HG03103 (cell line): ENCODE measurements at regions not wholly inside any gene's neighbourhood (a gene's known extent, or its start where the extent isn't known, plus 50 kb on each side); places are given as distances from the start of the nearest gene placed in this dataset.

Source experiments
- ATAC-seq: cut with Tn5 transposase; IDR thresholded peaks from one replicate; pipeline ENCODE4 v1.9.1; 2021; ENCODE audit warnings: low read depth; ENCODE audit not compliant: unreplicated experiment

DNA sequence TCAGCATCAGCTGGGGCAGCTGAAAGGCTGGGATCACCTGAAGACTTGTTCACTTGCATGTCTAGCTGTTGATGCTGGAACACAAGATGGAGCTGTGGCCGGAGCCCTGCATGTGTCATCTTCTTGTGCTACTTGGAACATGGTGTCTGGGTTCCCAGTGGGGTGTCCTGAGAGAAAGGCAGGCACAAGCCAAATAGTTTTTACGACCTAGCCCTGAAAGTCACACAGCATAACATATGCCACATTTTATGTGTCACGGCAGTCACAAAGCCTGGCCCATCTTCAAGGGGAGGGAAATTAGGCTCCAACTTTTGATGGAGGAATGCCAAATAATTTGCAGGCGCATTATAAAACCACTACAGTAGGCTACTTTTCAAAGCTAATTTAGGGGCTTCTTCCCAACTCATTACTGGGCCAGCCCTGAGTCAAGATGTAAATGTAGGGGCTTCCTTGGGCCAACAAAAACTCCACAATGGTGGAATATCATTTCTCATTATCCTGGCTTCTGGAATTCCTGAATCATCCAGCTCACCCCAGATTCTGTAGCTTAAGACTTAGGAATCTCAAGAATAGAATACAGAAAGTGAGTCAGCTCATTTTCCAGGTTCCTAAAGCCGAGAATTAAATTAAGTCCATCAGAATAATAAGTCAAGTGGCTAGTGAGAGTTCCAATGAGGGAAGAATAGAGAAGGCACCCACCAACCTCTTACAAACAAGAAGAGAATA lies 543.0 kb downstream of the TNS1 start:
- ATAC-seq: no peak

DNA sequence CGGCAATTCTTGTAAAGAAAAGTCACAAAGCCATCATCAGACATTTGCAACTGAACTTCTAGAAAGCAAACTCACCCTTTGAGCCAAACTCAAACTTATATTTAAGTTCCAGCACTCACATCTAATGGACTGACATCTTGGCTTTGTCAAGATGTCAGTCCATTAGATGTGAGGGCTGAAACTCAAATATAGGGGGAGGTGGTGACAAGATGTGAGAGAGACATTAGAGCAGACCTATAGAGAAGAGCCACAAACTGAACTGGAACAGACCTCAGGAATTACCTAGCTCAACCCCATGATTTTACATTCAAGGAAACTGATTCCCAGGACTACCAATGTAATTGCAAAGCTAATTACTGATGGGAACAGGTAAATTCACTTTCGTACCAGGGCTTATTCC lies 543.8 kb downstream of the TNS1 start:
- no peak for ATAC-seq

DNA sequence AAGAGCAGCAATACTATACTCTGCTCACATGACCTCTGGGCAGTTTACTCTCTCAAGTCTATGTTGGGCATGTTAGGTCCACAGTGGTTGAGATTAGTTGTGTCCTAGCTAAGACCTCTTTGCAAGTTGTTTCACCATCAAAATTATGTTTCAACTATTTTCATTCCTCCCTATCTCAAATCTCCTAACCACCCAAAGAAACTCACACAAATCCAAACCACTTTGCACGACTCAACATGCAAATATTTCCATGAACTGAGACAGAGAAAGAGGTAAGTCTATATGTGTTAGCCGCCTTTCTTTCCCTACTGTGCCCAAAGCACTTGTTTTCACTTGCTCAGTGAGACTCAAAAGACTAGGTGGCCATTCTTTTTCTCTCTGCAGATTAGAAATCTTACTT lies 546.8 kb downstream of the TNS1 start:
- no peak for ATAC-seq

DNA sequence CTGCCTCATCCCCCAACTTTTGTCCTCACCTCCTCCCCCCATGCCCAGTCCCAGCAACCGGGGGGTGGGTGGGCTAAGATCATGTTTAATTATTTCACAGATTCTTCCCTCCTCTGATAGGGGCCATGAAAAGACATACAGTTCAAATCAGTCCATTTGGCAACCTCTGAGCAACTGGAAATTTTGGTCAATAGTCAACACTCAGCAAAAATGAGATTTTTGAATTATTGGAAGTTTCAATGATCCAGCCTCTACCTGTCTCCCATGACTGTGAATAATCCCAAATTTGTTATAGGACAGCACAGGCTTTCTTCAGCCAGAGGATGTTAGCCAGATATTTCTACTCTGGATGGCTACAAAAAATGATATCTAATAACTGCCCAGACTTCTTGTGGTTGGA lies 549.9 kb downstream of the TNS1 start:
- no peak for ATAC-seq

DNA sequence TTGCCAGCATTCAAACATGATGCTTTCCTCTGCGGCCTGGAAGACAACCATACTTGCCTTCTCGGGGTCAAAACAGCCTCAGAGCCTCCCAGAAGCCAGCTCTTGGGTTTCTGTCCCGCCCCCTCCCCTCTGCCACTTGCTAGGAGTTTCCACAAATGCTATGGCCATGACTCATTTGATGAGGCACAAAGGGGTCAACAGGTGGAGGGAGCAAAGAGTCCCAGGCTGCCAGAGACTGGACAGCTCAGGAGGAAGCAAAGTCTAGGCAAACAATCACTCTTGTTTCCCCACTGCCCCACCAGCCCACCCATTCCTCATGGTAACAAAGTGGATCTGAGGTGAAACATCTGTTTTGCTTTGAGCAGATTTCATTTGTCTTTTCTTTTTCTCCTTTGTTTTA lies 551.1 kb downstream of the TNS1 start:
- ATAC-seq: no peak

DNA sequence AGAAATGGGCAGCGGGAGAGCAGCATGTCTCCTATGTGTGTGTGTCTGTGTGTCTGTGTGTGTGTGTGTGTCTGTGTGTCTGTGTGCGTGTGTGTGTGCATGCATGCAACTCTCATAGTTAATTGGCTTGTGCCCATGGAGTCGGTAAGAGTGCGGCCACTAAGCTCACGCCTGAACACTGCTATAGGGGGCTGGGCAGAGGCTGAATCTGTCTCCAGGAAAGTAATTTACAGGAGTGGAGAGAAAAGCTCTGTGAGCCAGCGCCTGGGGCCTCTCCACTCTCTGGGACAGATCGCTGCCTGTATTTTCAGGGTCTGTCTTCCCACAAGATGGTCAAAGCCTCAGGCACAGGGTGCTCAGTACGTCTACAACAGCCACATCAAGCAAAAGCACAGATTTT lies 553.4 kb downstream of the TNS1 start:
- no peak for ATAC-seq

DNA sequence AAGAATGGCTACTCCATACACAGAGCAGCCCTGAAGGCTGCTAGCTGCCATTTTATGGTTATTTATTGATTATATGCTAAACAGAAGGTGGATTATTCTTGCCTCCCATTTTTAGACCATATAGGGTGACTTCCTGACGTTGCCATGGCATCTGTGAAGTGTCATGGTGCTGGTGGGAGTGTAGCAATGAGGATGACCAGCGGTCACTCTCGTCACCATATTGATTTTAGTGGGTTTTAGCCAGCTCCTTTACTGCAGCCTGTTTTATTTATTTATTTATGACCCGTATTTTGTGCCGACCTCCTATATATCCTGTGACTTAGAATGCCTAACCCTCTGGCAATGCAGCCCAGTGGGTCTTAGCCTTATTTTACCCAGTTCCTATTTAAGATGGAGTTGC lies 553.9 kb downstream of the TNS1 start:
- ATAC-seq: no peak

DNA sequence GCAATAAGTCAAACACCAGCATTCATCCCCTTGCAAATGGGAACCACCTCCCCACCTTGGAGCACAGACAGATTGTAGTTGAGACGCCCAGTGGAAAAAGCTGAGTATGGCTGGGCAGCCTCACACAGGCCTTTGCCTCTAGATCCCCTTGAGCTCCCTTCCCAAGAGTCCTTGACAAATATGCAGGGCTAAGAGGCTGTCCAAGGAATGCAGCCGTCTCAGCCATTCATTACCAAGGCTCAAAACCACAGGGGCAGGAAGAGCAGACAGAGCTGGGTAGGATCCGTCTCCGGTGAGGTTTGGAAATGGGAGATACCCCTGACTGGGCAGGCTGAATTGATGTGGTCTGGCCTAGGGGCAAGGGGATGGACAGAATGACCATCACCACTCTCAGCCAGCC lies 557.1 kb downstream of the TNS1 start:
- no peak for ATAC-seq

DNA sequence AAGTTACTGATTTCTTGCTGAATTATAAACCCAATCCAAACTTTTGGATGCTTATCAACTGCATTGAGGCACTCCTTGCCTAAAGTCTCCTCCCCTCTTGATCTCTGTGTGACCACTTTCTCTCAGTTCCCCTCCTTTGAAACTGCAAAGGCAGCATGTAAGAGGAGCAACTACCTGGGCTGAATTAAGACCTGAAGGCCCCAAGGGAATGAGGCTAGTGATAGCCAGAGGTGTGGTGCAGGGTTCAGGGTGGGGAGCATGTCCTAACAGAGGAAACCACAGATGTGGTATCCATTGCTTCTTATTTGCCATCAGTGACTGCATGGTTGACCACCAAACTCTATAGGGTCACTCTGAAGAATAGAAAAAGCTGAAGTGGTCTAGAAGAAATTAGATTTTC lies 557.9 kb downstream of the TNS1 start:
- peak; percentile 88 for ATAC-seq

DNA sequence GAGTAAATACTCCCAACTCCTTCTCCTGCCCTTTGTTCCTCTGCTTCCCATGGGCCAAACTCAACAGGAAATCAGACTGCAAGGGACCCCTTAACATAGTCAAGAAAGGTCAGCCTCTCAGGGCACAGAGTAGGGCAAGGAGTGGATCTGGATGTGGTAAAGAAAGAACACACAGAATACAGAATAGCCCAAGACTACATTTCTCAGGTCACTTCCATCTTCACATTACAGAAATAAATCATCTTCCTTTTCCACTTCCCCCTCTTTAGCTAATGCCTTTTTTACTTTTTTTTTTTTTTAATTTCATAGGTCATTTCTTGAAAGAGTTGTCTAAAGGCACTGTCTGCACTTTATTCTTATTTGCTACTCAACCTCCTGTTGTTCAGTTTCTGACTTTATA lies 558.3 kb downstream of the TNS1 start:
- ATAC-seq: no peak

DNA sequence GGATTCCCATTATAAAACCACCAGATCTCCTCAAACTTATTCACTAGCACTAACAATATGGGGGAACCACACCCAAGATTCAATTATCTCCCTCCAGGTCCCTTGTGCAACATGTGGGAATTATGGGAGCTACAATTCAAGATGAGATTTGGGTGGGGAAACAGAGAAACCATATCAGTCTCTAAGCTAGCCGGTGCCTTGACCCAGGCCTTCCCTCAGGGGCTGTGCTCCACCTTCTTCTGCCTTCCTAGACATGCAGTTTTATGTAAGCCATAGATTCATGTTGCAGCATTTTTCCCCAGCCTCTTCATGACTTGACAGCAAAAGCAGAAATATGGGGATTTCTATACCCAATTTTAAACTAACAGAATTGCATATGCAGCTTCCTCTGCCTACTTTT lies 559.2 kb downstream of the TNS1 start:
- no peak for ATAC-seq

DNA sequence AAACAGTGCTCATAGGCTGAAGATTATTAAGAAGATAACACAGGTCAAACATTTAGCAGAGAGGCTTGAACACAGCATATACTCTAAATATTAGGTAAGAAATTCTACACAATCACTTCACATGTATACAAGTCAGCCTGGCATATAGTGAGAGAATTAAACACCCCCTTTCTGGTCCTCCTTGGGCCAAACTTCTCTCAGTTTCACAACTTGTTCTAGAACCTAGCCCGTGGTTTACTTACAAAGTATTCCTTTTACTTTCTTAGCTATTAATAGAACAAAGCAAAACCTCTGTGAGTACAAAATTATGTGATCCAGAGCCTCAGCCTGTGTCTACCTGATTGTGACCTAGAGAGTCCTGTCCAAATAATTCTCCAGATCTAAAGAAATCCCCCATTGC lies 562.8 kb downstream of the TNS1 start:
- ATAC-seq: peak; percentile 44

DNA sequence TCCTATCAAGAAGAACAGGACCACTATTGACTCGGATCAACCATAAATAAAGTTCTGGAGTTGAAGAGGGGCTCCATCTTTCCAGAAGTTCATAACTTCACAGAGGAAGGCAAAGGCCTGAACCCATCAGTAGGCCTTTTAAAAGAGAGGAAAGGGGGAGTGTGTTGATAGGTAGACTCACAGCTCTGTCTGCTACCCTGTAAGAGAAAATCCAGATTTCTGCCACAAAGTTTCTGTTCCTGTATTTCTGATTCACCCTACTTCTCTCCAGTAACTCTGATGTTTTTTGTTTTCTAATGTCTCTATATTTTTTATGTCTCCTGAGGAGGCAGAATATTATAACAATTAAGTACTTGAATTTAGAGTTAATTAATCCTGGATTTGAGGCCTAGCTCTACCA lies 564.0 kb downstream of the TNS1 start:
- no peak for ATAC-seq

DNA sequence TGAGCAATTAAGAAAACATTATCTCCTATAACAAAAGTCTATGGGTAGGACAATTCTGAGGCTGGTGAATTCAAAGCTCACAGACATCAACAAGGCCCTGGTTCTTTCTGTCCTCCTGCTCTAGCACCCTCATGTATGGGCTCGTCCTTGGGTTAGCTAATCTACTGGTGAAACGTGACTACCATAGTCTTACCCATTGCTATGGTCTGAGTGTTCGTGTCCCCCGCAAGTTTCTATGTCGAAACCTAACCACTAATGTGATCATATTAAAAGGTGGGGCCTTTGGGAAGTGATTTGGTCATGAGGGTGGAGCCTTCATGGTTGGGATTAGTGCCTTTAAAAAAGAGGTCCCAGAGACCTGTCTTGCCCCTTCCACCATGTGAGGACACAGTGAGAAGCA lies 564.7 kb downstream of the TNS1 start:
- no peak for ATAC-seq

DNA sequence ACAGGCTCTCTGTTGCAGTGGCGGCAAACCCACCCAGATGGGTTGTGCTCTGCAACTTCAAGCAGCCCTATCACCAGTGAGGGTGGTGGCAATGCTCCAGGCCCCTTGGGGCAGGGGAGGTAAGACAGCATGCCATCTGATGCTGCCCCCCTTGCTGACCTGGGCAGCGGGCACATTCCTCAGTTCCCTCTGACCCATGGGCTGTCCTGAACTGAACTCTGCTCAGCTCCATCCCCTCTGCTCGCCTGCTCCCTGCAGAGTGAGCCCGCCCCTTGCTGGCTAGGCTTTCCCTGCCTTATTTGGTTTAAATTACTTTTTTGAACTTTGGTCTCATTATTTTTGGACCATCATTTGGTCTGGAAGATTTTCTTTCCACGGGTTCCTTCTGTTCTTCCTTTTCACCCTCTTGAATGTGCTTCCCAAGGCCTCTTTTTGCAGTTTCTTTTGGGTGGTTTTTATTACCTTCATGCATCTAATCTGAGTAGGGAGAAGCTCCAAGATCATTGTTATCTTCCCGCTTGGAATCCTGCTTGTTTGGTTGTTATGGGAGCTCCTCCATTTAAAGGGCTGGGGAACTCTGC lies 565.4 kb downstream of the TNS1 start:
- no peak for ATAC-seq

DNA sequence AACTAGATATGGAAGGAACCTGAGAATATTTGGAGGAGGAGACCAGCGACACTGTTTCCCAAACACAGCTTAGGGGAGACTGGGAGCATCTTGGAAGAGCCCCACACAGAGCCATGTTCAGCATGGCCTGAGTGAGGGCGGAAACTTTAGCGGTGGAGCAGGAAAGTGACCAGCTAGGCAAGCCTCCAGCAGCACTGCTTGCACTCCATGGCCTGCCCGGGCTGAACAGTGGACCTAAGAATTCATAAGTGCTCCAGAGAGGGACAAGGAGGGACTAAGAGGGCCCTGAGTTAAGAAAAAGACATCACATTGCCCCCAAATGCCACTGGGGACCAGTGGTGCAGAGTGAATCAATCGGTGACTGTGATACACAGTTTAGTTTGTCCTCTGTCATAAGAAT lies 566.4 kb downstream of the TNS1 start:
- ATAC-seq: no peak

DNA sequence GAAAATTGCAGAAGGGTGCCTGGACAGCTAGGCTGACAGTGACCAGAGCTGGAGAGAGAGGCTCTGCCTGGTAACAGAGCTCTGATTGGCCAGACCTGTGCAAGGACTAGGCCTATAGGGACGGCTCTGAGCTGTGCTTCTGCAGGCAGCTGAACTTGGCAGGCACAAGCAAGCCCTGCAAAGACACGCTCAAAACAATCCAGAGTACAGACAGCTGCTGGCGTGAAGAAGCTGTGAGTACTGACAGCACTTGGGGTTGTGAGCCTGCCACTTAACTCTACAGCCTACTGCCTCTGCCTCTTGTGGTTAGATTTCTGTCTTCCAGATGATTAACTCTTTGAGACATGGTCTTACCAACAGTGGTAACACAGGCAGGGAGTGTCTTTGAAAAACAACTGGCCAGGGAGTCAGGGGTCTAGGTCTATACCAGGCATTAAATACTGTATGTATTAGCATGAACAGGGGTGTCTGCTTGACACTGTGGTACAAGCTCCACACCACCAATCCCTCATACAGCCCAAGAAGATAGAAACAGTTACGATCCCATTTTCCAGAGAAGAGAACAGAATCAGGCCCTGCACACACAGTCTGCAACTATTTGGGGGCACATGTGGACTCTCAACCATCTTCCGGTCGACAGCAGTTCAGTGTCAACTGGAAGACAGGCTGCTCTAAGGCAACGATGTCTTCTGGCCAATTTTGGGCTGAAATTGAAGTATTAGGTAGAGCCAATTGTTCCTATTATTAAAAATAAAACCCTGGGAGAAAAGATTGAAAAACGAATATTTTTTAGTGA lies 568.4 kb downstream of the TNS1 start:
- peak; percentile 97 for ATAC-seq

DNA sequence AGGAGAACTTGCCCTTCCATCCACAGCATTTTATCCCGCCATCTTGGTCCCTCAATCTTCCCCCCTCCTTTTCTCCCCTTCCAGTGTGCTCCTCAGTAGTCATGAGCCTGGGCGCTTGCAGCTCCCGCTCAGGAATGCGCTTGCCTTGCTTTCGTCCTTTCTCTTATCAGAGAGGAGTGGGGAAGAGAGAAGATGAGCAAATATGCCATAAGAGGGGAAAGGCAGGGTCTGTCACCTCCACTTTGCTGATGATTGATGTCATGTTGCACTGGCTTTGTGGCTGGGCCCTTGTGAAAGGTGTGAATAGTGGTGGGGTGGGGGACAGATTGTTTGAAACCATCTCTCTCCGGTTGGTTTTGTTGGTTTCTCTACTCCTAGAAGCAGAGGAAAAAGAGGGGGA lies 569.3 kb downstream of the TNS1 start:
- ATAC-seq: no peak

DNA sequence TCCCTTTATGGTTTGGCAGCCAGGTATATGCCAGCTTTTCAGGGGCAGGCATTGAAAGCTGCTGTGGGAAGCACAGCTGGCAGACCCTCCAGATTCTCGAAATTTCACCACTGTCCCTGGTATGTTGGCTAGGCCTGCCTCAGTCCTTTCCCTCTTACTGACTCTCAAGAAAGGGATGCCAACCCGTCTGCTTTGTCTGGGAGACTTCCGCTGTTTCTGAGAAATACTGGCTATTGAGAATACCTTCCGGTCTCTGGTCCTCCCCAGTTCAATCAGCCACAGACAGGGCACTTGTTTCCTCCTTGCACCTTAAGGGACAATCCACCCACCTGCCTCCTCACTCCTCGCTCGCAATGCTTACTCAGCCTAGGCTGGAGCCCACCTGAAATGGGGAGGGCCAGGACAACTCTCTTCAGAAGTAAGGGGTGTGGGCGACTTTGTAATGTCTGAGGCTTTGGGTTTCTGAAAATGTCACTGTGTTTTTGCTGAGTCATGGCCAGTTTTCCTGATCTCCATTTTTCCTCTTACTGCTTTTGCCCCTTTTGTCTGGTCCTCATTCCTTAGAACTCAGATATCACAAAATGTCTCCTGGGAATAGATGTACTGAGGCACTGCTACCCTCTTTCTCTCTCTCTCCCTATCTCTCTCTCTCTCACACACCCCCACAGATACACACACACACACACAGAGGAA lies 571.1 kb downstream of the TNS1 start:
- ATAC-seq: no peak

DNA sequence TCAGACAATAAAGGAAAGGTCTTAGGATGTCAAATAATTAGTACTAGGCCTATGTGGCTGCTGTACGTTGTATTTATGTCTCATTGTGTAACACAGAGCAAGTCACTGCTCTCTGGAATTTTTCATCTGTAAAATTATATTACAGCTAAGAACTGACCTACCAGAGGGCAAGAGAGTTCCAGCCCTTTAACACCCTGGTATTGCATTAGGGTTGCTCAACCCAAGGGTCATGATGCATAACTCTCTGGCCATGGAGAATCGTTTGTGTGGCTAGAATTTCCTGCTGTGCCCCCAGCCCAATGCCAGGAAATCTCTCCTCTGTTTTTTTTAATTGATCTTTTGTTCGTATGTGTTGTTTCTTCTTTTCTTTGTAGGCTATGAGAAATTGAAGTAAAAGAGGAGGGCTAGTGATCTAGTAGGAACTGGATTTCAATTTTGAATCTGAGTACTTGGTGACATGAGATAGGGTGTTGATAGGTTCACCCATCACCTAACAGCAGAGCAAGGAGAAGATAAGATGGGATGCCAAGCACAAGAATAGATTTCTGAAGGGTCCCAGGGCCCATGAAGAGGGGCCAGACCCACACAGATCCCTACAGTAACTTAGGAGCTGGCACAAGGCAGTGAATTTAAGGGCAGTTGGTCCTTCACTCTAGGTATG lies 571.2 kb upstream of the TNP1 start:
- ATAC-seq: no peak

DNA sequence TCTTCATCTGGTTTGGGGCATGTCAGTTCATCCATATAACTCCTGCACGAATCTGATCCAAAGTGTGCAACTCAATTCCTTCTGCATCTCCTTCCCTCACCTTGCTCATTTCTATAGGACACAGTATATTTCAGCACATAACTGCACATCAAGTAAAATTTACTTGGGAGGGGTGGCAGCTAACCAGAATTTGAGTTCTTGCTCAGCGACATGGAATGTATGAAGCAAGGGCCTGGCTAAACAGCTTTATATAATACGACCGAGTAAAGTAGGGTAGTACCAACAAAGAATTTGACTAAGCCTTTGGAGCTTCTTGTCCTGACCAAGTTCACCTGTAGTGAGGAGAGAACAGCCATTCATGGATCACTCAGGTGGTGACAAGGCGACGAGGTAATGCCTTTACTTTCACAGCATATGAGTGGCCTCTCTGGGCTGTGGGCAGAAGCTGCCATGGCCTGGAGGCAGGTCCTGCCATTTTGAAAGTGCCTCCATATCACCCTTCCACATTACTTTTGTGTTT lies 570.2 kb upstream of the TNP1 start:
- ATAC-seq: no peak
